Brain microvascular endothelial cell (primary cell): ENCODE measurements at regions not wholly inside any gene's neighbourhood (a gene's known extent, or its start where the extent isn't known, plus 50 kb on each side); places are given as distances from the start of the nearest gene placed in this dataset.

ENCODE experiments used
- DNase-seq: peaks from one replicate; pipeline ENCODE4 v3.0.0-alpha.2; 2020
- H3K27ac ChIP-seq: fragments of 250-450 bp; sonication (Bioruptor Pico); 2 replicates; pipeline ENCODE4 v1.5.1; 2020; ENCODE audit warnings: mild to moderate bottlenecking, moderate library complexity
- H3K27me3 ChIP-seq: fragments of 250-450 bp; sonication (Bioruptor Pico); replicated peaks from 2 replicates; pipeline ENCODE4 v1.5.1; 2020; ENCODE audit warnings: mild to moderate bottlenecking
- H3K36me3 ChIP-seq: fragments of 250-450 bp; sonication (Bioruptor Pico); replicated peaks from 2 replicates; pipeline ENCODE4 v1.5.1; 2020; ENCODE audit warnings: mild to moderate bottlenecking
- H3K4me3 ChIP-seq: 2 replicates; pipeline ENCODE4 v1.5.1; 2011; ENCODE audit warnings: low read depth, mild to moderate bottlenecking, control low read depth, low read length, moderate library complexity
- in situ Hi-C: cut with HindIII; loops from 2 replicates; pipeline ENCODE4 v1.10.0; 2017; ENCODE audit warnings: low sequenced_read_pairs, low pct_ligation_motif_present
- TF ChIP-seq, protein P1 (sequence below): IDR thresholded peaks from 2 replicates; pipeline ENCODE4 v1.5.1; 2011; ENCODE audit warnings: low read depth, mild to moderate bottlenecking, moderate library complexity, low read length, control low read depth, inconsistent platforms; ENCODE audit errors: missing control alignments

DNA sequence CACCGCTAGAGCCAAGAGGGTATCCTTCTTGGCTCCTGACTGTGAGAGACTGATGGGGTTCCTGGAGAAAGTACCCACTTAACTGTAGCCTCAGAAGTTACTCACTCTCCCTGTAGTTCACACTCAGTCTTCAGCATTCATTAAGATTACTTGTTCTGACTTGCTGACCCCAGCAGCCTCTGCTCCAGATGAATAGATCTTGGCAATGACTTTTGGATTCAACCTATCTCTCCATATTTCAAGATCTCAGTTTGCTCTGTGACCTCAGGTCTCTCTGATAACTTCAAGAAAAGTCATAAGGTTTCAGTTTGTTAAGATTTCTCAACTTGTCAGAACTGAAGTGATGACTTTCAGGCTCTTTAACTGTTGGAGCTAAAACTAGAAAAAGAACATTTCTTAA, 825.6 kb downstream of the PCDH7 start:
- no peaks in the 10 kb centered on the region for H3K36me3 ChIP-seq
- no peak overlapping the region for H3K27ac ChIP-seq
- no peak for DNase-seq
- no peak overlapping the region for H3K4me3 ChIP-seq
- no peaks in the 10 kb centered on the region for H3K27me3 ChIP-seq
- in situ Hi-C loops: no loop called here
- TF ChIP-seq, protein P1, sequence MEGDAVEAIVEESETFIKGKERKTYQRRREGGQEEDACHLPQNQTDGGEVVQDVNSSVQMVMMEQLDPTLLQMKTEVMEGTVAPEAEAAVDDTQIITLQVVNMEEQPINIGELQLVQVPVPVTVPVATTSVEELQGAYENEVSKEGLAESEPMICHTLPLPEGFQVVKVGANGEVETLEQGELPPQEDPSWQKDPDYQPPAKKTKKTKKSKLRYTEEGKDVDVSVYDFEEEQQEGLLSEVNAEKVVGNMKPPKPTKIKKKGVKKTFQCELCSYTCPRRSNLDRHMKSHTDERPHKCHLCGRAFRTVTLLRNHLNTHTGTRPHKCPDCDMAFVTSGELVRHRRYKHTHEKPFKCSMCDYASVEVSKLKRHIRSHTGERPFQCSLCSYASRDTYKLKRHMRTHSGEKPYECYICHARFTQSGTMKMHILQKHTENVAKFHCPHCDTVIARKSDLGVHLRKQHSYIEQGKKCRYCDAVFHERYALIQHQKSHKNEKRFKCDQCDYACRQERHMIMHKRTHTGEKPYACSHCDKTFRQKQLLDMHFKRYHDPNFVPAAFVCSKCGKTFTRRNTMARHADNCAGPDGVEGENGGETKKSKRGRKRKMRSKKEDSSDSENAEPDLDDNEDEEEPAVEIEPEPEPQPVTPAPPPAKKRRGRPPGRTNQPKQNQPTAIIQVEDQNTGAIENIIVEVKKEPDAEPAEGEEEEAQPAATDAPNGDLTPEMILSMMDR: no peak

DNA sequence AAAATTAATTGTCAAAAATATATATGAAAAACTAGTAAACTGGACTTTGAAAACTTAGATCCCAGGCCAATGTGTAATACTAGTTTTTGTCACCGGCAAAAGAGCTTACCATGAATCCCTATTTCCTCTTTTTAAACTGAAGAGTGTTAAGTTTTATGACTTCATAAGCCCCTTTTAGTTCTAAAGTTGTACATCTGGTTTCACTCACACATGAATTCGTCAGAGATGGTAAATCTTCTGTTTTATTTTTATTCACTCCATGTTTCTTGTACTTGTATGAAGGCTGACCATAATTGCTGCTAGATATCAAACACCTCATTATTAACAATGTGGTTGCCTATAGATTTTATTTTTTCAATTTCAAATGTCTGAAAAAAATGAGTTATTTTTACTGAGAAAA, 827.9 kb downstream of the PCDH7 start:
- in situ Hi-C loops: no loop called here
- no peaks in the 10 kb centered on the region for H3K36me3 ChIP-seq

DNA sequence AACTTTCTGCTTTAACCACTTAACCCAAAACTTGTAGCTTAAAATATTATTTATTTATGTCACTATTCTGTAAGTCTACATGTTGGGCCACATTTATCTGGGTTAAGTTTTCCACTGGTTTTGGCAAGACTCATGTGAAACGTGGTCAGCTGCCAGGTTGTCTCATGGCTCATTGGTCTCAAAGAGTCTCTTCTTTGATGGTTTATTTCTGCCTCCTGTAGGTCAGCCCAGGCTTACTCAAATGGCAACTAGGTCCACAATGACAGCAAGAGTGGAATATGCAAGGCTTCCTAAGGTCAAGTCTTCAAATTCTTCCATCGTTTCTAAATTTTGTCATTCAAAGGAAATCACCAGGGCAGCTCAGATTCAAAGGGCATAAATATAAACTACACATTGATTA, 828.7 kb downstream of the PCDH7 start:
- Histone ChIP-seq H3K27me3 (no peaks in the 10 kb centered on the region), H3K36me3 (no peaks in the 10 kb centered on the region), H3K4me3 (no peak overlapping the region), H3K27ac (no peak overlapping the region)
- TF ChIP-seq, protein P1: no peak
- in situ Hi-C loops: no loop called here
- no peak for DNase-seq

More for the DNA sequence above, 827.9 kb downstream of the PCDH7 start:
- no peak overlapping the region for H3K4me3 ChIP-seq
- TF ChIP-seq, protein P1: no peak
- no peaks in the 10 kb centered on the region for H3K27me3 ChIP-seq
- no peak overlapping the region for H3K27ac ChIP-seq
- DNase-seq: no peak

DNA sequence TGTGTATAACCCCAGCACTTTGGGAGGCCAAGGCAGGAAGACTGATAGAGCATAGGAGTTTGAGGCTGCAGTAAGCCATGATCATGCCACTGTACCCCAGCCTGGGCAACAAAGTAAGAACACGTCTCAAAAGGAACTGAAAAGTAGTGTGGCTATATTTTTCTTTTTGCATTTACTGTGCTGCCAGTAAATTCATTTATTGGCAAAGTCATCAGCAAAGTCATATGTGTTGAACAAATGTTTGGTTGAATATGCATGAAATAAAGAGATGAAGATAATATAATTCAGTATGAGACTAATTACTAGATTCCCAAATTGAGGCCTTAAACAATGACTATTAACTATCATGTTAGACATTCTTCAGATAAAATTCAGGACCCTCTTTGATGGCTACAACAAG, 829.1 kb downstream of the PCDH7 start:
- H3K36me3 ChIP-seq: no peaks in the 10 kb centered on the region
- DNase-seq: no peak
- no peak overlapping the region for H3K4me3 ChIP-seq
- TF ChIP-seq, protein P1: no peak
- no peak overlapping the region for H3K27ac ChIP-seq
- in situ Hi-C loops: no loop called here
- no peaks in the 10 kb centered on the region for H3K27me3 ChIP-seq

DNA sequence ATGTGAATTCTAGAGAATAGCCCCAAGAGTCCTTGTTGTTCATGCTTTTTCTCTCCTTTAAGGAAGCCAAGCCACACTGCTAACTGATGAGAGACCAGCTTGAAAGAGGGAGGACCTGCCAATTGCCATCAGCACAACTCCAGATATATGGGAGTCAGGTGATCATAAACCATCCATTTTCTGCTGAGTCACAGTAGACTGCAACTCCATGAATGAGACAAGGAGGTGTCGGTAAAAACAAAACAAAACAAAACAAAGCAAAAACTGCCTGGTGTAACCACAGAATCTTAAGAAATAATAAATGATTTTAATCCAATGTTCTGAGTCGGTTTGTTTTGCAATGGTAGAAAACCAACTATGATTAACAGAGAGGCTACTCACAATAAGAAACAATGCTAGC, 837.3 kb downstream of the PCDH7 start:
- no peak for DNase-seq
- in situ Hi-C loops: no loop called here
- TF ChIP-seq, protein P1: no peak

DNA sequence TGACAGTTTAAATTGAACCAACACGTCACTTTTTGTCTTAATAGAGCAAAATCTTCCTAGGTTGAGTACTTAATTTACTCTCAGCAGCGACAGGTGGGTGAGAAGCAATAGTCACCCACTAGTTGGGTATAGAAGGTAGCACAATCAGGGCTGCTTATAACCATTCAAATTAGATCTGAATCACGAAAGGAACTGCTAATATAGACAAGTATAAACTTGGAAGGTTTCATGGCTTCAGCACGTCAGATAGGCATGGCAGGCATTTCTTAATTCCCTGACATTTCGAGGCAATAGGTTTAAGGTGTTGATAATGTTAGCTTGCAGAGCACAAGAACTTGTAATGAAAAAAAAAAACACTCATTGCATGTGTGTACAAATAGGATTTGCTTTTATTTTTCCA, 853.4 kb downstream of the PCDH7 start:
- Histone ChIP-seq H3K27ac (no peak overlapping the region), H3K4me3 (no peak overlapping the region), H3K36me3 (no peaks in the 10 kb centered on the region), H3K27me3 (no peaks in the 10 kb centered on the region)
- no peak for DNase-seq
- TF ChIP-seq, protein P1: no peak
- in situ Hi-C loops: no loop called here

More for the DNA sequence above, 837.3 kb downstream of the PCDH7 start:
- H3K4me3 ChIP-seq: no peak overlapping the region
- no peak overlapping the region for H3K27ac ChIP-seq
- H3K27me3 ChIP-seq: no peaks in the 10 kb centered on the region
- H3K36me3 ChIP-seq: no peaks in the 10 kb centered on the region
